Pancreas (tissue), 10 donors: ENCODE measurements at regions not wholly inside any gene's neighbourhood (a gene's known extent, or its start where the extent isn't known, plus 50 kb on each side); places are given as distances from the start of the nearest gene placed in this dataset.
A peak's percentile ranks its signal among the peaks of the same experiment; 100 is the strongest.

Experiments
- ATAC-seq, 4 donors: fragments of 200-7000 bp; cut with Tn5 transposase; one replicate each; pipeline versions ENCODE4 v1.8.0 to v1.9.1; 2020; ENCODE audit warnings: mild to moderate bottlenecking in 4 of 4, moderate library complexity in 4 of 4
- DNase-seq, 6 donors: peaks; one replicate each; pipeline ENCODE4 v3.0.0-alpha.2; 2020
- FAIRE-seq: peaks from 2 replicates; lab custom pipeline; 2012; peaks lifted over from hg19 to GRCh38; lab: Jason Lieb, UNC
- H3K27ac ChIP-seq, 4 donors: fragments of 200-600 bp; sonication (generic); 1 replicate in 3 of 4; 2 replicates in 1 of 4; pipeline versions ENCODE4 v1.5.0 to v1.8.0; 2020
- H3K27me3 ChIP-seq, 4 donors: fragments of 200-600 bp; one replicate each; pipeline ENCODE4 v1.8.0; 2021
- H3K36me3 ChIP-seq, 3 donors: fragments of 200-600 bp; sonication (generic) in 1 of 3; one replicate each; pipeline versions ENCODE4 v1.5.0 to v1.8.0; 2020 to 2021
- H3K4me1 ChIP-seq, 3 donors: fragments of 200-600 bp; one replicate each; pipeline ENCODE4 v1.8.0; 2021
- H3K4me3 ChIP-seq, 4 donors: fragments of 200-600 bp; sonication (generic) in 2 of 4; one replicate each; pipeline versions ENCODE4 v1.5.0 to v1.8.0; 2020 to 2021
- H3K9me3 ChIP-seq, 4 donors: fragments of 200-600 bp; one replicate each; pipeline ENCODE4 v1.8.0; 2021
- whole genome bisulfite sequencing, 2 donors: extraction: QIAGEN DNeasy Blood & Tissue Kit; methylation state at CpG; one replicate each; pipeline ENCODE4 v1.1.7; 2013; 5-methylcytosine and 5-hydroxymethylcytosine counted together
- intact Hi-C, 3 donors: fragments of 100-400 bp; cut with DNase I; formaldehyde crosslinking; loops; one replicate each; pipeline versions ENCODE4 v1.11.1 to v1.14.2; 2022
- TF ChIP-seq, protein P1 (sequence below), 4 donors: fragments of 200-600 bp; sonication (generic) in 3 of 4; IDR thresholded peaks; one replicate each; pipeline versions ENCODE4 v1.5.0 to v1.8.0; 2021; ENCODE audit warnings: antibody characterized with exemption in 4 of 4
- donor health status: healthy with polysubstance abuse.
- donor health status: DM: no; HTN: no; CAD: no; lungs with moderate emphysema.
- donor health status: DM: no; HTN: no; CAD: no.
- donor health status: control.
- donor health status: control.
- donor health status: Bipolar disorder and iron deficiency.
- donor health status: DM: yes; HTN: yes; CAD: no.
- donor health status: DM: no; HTN: no; CAD: no.
- donor health status: DM: no; HTN: no; CAD: no.
- donor health status: DM: yes; HTN: yes; CAD: no.

GRCh38 chr10:58140691-58141347 is 126.9 kb downstream of the IPMK start:
- intact Hi-C loops = no loop called here
- H3K9me3 ChIP-seq = no peaks in the 10 kb centered on the region
- no peak for ATAC-seq
- 42 to 46% methylated on average over 5 of the region's 5 CpGs for WGBS, 2 donors
- H3K36me3 ChIP-seq = no peaks in the 10 kb centered on the region
- TF ChIP-seq, protein P1, sequence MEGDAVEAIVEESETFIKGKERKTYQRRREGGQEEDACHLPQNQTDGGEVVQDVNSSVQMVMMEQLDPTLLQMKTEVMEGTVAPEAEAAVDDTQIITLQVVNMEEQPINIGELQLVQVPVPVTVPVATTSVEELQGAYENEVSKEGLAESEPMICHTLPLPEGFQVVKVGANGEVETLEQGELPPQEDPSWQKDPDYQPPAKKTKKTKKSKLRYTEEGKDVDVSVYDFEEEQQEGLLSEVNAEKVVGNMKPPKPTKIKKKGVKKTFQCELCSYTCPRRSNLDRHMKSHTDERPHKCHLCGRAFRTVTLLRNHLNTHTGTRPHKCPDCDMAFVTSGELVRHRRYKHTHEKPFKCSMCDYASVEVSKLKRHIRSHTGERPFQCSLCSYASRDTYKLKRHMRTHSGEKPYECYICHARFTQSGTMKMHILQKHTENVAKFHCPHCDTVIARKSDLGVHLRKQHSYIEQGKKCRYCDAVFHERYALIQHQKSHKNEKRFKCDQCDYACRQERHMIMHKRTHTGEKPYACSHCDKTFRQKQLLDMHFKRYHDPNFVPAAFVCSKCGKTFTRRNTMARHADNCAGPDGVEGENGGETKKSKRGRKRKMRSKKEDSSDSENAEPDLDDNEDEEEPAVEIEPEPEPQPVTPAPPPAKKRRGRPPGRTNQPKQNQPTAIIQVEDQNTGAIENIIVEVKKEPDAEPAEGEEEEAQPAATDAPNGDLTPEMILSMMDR (IDR thresholded peaks at IDR 0.05) = no peak
- H3K27ac ChIP-seq = no peak overlapping the region
- FAIRE-seq = no peak
- no peak overlapping the region for H3K4me3 ChIP-seq
- DNase-seq = no peak
- H3K4me1 ChIP-seq = no peaks in the 10 kb centered on the region
- no peaks in the 10 kb centered on the region for H3K27me3 ChIP-seq

- 64 to 71% methylated on average over 2 of the region's 2 CpGs for WGBS, 2 donors
- Histone ChIP-seq H3K9me3 (no peaks in the 10 kb centered on the region), H3K4me3 (no peak overlapping the region), H3K27ac (no peak overlapping the region), H3K4me1 (no peaks in the 10 kb centered on the region), H3K36me3 (no peaks in the 10 kb centered on the region), H3K27me3 (no peaks in the 10 kb centered on the region)
- intact Hi-C loops = no loop called here
- DNase-seq = no peak
- TF ChIP-seq, protein P1 (IDR thresholded peaks at IDR 0.05) = no peak
- peak; percentile 20 for FAIRE-seq
- ATAC-seq = no peak
Observed at GRCh38 chr10:58140054-58140453, 127.6 kb downstream of the IPMK start.

- TF ChIP-seq, protein P1 (IDR thresholded peaks at IDR 0.05) = no peak
- Histone ChIP-seq H3K36me3 (no peaks in the 10 kb centered on the region), H3K9me3 (no peaks in the 10 kb centered on the region), H3K27me3 (no peaks in the 10 kb centered on the region), H3K4me3 (no peak overlapping the region), H3K4me1 (no peaks in the 10 kb centered on the region), H3K27ac (no peak overlapping the region)
- ATAC-seq (peak in 3 of 4 donors; percentile 38 to 56 (median 53)), FAIRE-seq (no peak), DNase-seq (no peak)
- intact Hi-C loops = no loop called here
- 22 to 36% methylated on average over 5 of the region's 5 CpGs for WGBS, 2 donors
Observed at GRCh38 chr10:58137813-58138212, 129.9 kb downstream of the IPMK start.

DNA sequence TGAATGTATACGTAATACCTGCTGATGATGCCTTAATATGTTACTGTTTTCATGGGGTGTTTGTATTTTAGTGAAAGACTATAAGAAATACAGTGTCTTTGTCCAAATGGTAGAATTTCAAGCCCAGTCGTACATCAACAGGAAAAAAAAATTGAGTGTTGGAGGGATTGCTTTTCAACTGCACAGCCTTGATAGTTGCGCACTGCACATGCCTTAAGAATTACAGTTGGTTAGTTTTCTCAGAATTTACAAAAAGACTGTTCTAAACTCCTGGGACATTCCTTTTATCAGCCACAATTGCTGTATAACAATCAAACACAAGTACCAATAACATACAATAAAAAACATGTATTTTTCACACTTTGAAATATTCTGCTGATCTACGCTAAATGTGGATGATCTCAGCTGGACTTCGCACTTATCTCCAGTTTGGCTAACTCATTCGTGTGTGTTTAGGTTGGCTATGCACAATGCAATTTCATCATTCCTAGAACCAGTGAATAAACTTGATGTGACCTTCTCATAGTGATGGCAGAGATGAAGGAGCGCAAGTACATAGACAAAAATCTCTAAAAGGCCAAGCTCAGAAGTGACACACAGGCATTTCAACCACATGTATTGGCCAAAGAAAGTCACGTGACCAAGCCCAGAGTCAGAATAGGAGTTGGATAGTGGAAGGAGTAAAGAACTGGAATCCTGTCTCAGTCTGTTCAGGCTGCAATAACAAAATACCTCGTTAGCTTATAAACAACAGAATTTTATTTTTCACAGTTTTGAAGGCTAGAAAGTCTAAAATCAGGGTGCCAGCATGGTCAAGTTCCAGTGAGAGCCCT is 152.3 kb downstream of the IPMK start:
- H3K27me3 ChIP-seq = no peaks in the 10 kb centered on the region
- intact Hi-C loops = no loop called here
- no peak for FAIRE-seq
- H3K27ac ChIP-seq = no peak overlapping the region
- WGBS, 2 donors = 67 to 77% methylated on average over 9 of the region's 9 CpGs
- TF ChIP-seq, protein P1 (IDR thresholded peaks at IDR 0.05) = no peak
- H3K36me3 ChIP-seq = no peaks in the 10 kb centered on the region
- no peak for DNase-seq
- H3K9me3 ChIP-seq = no peaks in the 10 kb centered on the region
- no peak for ATAC-seq
- no peak overlapping the region for H3K4me3 ChIP-seq
- H3K4me1 ChIP-seq = no peaks in the 10 kb centered on the region

- ATAC-seq (no peak), DNase-seq (no peak), FAIRE-seq (no peak)
- no peak overlapping the region for H3K27ac ChIP-seq
- WGBS, 2 donors = 39 to 43% methylated on average over 3 of the region's 3 CpGs
- no peaks in the 10 kb centered on the region for H3K4me1 ChIP-seq
- H3K27me3 ChIP-seq = no peaks in the 10 kb centered on the region
- TF ChIP-seq, protein P1 (IDR thresholded peaks at IDR 0.05) = no peak
- intact Hi-C loops = no loop called here
- no peak overlapping the region for H3K4me3 ChIP-seq
- H3K36me3 ChIP-seq = no peaks in the 10 kb centered on the region
- H3K9me3 ChIP-seq = no peaks in the 10 kb centered on the region
Observed at GRCh38 chr10:58109731-58110130, 158.0 kb downstream of the IPMK start.
